DOHH2 (cell line): ENCODE measurements at regions not wholly inside any gene's neighbourhood (a gene's known extent, or its start where the extent isn't known, plus 50 kb on each side); places are given as distances from the start of the nearest gene placed in this dataset.

Experiments used
- H3F3A ChIP-seq: fragments of 200-600 bp; sonication (generic), shearing (Covaris generic); 2 replicates; pipeline ENCODE4 v1.6.0; 2016; ENCODE audit warnings: antibody characterized with exemption, mild to moderate bottlenecking; ENCODE audit not compliant: control insufficient read depth, insufficient read depth
- H3K27ac ChIP-seq: fragments of 200-600 bp; sonication (generic); 2 replicates; pipeline ENCODE4 v1.5.1; 2014; ENCODE audit warnings: low read depth, mild to moderate bottlenecking, low read length, moderate library complexity
- H3K27me3 ChIP-seq: fragments of 200-600 bp; sonication (generic); 2 replicates; pipeline ENCODE4 v1.6.1; 2014; ENCODE audit warnings: mild to moderate bottlenecking, low read length, mixed read lengths; ENCODE audit not compliant: control insufficient read depth
- H3K36me3 ChIP-seq: fragments of 200-600 bp; sonication (generic); 2 replicates; pipeline ENCODE4 v1.6.1; 2014; ENCODE audit warnings: mild to moderate bottlenecking, low read length, moderate library complexity, mixed read lengths; ENCODE audit not compliant: control insufficient read depth
- H3K4me1 ChIP-seq: fragments of 200-600 bp; sonication (generic); 2 replicates; pipeline ENCODE4 v1.6.1; 2014; ENCODE audit warnings: mild to moderate bottlenecking, low read length, mixed read lengths; ENCODE audit not compliant: control insufficient read depth
- H3K4me2 ChIP-seq: fragments of 200-600 bp; sonication (generic); 2 replicates; pipeline ENCODE4 v1.6.0; 2014; ENCODE audit warnings: mild to moderate bottlenecking, low read length, moderate library complexity
- H3K4me3 ChIP-seq: fragments of 200-600 bp; sonication (generic); 2 replicates; pipeline ENCODE4 v1.5.1; 2014; ENCODE audit warnings: mild to moderate bottlenecking, low read length, mixed read lengths
- H3K79me2 ChIP-seq: fragments of 200-600 bp; sonication (generic); 2 replicates; pipeline ENCODE4 v1.6.1; 2014; ENCODE audit warnings: mild to moderate bottlenecking, low read length, mixed read lengths; ENCODE audit not compliant: control insufficient read depth
- H3K9me2 ChIP-seq: fragments of 200-600 bp; sonication (generic); replicated peaks from 2 replicates; pipeline ENCODE4 v1.6.1; 2014; ENCODE audit warnings: mild to moderate bottlenecking, low read length, mixed read lengths; ENCODE audit not compliant: control insufficient read depth
- H3K9me3 ChIP-seq: fragments of 200-600 bp; sonication (generic); 2 replicates; pipeline ENCODE4 v1.6.1; 2014; ENCODE audit warnings: antibody characterized with exemption, low read length, mixed read lengths; ENCODE audit not compliant: control insufficient read depth, insufficient read depth
- H4K20me1 ChIP-seq: fragments of 200-600 bp; sonication (generic); 2 replicates; pipeline ENCODE4 v1.6.0; 2014; ENCODE audit warnings: low read depth, mild to moderate bottlenecking, antibody characterized with exemption, low read length, moderate library complexity; ENCODE audit not compliant: control insufficient read depth, insufficient read depth
- EZH2phosphoT487 ChIP-seq: fragments of 200-600 bp; sonication (generic); IDR thresholded peaks from 2 replicates; pipeline ENCODE4 v1.6.1; 2017; ENCODE audit warnings: borderline replicate concordance, mild to moderate bottlenecking, antibody characterized with exemption, low read length, moderate library complexity, mixed read lengths
- TF ChIP-seq, protein P1 (sequence below): fragments of 200-600 bp; sonication (generic); IDR thresholded peaks from one replicate; pipeline ENCODE4 v1.5.1; 2014; ENCODE audit warnings: antibody characterized with exemption, mild to moderate bottlenecking, low read depth, low read length; ENCODE audit not compliant: poor library complexity, severe bottlenecking

GRCh38 chr12:105461271-105461943, 130.9 kb downstream of the C12orf75 start:
- no peak overlapping the region for H3K27ac ChIP-seq
- H3K4me1 ChIP-seq = no peaks in the 10 kb centered on the region
- H3K9me3 ChIP-seq = no peaks in the 10 kb centered on the region
- no peaks in the 10 kb centered on the region for H4K20me1 ChIP-seq
- peaks cover 12% of the 10 kb centered on the region for H3K27me3 ChIP-seq
- H3K4me3 ChIP-seq = no peak overlapping the region
- H3K79me2 ChIP-seq = no peaks in the 10 kb centered on the region
- H3K9me2 ChIP-seq = no peaks in the 10 kb centered on the region
- H3K4me2 ChIP-seq = no peak overlapping the region
- no peaks in the 10 kb centered on the region for H3F3A ChIP-seq
- TF ChIP-seq, protein P1, sequence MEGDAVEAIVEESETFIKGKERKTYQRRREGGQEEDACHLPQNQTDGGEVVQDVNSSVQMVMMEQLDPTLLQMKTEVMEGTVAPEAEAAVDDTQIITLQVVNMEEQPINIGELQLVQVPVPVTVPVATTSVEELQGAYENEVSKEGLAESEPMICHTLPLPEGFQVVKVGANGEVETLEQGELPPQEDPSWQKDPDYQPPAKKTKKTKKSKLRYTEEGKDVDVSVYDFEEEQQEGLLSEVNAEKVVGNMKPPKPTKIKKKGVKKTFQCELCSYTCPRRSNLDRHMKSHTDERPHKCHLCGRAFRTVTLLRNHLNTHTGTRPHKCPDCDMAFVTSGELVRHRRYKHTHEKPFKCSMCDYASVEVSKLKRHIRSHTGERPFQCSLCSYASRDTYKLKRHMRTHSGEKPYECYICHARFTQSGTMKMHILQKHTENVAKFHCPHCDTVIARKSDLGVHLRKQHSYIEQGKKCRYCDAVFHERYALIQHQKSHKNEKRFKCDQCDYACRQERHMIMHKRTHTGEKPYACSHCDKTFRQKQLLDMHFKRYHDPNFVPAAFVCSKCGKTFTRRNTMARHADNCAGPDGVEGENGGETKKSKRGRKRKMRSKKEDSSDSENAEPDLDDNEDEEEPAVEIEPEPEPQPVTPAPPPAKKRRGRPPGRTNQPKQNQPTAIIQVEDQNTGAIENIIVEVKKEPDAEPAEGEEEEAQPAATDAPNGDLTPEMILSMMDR = no peak
- no peak for TF ChIP-seq EZH2phosphoT487
- H3K36me3 ChIP-seq = no peaks in the 10 kb centered on the region

DNA sequence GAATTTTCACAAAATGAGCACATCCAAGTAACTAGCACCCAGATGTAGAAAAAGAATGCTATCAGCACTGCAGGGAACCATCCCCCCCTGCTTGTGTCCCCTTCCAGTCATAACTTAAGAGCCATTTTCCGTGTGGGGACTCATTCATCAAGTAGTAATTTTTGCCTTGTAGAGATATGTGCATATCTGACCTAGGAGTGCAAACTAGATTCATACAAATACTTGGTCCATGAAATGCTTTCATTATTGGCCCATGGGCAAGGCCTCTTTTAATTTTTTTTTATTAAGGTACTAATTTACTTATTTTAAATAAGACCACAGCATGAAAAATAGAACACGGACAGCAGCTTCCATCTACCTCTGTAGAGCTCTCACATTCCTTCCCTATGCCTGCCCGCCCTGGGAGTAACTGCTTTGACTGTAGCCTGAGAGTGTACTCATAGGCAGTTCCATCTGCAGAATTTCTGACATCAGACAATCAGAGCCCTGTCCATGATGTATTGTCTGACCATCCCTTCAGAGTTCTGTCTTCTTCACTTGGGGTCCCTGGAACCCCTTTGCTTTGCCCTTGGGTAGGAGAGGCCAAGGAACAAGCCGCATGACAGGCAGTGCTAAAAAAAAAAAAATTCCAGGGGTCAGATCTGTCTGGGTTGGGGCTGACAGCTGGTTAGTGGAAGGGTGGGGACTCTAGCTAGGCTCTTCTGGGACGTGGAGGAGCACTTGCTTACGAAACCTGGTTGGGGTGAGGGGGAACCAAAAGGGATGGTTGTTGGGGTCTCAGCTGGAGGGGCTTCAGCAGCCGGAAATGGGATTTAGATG, 131.7 kb downstream of the C12orf75 start:
- no peaks in the 10 kb centered on the region for H3F3A ChIP-seq
- no peaks in the 10 kb centered on the region for H3K79me2 ChIP-seq
- no peaks in the 10 kb centered on the region for H4K20me1 ChIP-seq
- H3K36me3 ChIP-seq = no peaks in the 10 kb centered on the region
- no peak overlapping the region for H3K4me3 ChIP-seq
- H3K9me3 ChIP-seq = no peaks in the 10 kb centered on the region
- no peaks in the 10 kb centered on the region for H3K4me1 ChIP-seq
- TF ChIP-seq, protein P1 = no peak
- TF ChIP-seq EZH2phosphoT487 = no peak
- no peak overlapping the region for H3K27ac ChIP-seq
- H3K27me3 ChIP-seq = peaks cover 10% of the 10 kb centered on the region
- no peak overlapping the region for H3K4me2 ChIP-seq
- no peaks in the 10 kb centered on the region for H3K9me2 ChIP-seq

DNA sequence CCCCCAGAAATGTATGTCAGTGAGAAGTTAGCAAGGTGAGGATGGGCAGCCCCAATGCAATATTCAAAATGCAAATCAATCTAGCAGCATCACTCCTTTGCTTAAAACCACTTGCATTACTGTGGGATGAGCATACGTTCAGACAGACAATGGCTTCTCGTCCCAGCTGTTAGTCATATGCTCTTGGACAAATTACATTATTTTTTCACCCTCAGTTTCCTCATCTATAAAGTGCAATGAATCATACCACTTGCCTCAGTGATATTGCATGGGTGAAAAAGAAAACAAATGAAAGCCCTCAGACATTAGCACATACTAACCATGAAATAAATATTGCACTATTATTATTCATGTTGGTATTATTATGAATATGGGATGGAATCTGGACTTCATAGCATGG, 132.3 kb downstream of the C12orf75 start:
- Histone ChIP-seq H3K36me3 (no peaks in the 10 kb centered on the region), H3K9me2 (no peaks in the 10 kb centered on the region), H3K4me1 (no peaks in the 10 kb centered on the region), H3K4me2 (no peak overlapping the region), H4K20me1 (no peaks in the 10 kb centered on the region), H3K79me2 (no peaks in the 10 kb centered on the region), H3K27me3 (peaks cover 10% of the 10 kb centered on the region; the same call in 1 of the 2 replicates), H3K4me3 (no peak overlapping the region), H3K27ac (no peak overlapping the region), H3K9me3 (no peaks in the 10 kb centered on the region), H3F3A (no peaks in the 10 kb centered on the region)
- TF ChIP-seq, protein P1 = no peak
- no peak for TF ChIP-seq EZH2phosphoT487
